ENCODE measurements at regions not wholly inside any gene's neighbourhood (a gene's known extent, or its start where the extent isn't known, plus 50 kb on each side); places are given as distances from the start of the nearest gene placed in this dataset.

DNA sequence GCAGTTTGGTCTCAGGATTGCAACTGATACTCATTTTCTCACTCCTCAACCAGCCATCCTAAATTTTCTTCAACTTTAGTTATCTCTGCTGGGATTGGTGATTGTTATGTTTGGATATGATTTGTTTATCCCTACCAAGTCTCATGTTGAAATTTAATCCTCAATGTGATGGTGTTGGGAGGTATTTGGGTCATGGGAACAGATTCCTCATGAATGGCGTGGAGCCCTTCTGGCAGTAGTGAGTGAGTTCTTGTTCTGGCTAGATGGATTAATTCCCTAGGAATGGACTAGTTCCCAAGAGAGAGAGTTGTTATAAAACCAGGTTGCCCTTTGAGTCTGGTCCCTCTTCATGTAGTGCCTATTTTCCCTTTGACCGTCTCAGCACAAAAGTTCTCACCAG, 399.9 kb downstream of the SQOR start:
- Mint-ChIP-seq H3K36me3 (ENCODE audit: insufficient read depth) (no peaks in the 10 kb centered on the region), H3K27ac (no peak overlapping the region), H3K4me1 (ENCODE audit: low read depth) (no peaks in the 10 kb centered on the region), H3K9me3 (ENCODE audit: low read depth) (peaks cover 4% of the 10 kb centered on the region), H3K27me3 (no peaks in the 10 kb centered on the region), H3K4me3 (ENCODE audit: low read depth) (no peak overlapping the region)
- no peak for DNase-seq (ENCODE audit: low spot score, unreplicated experiment)
- TF ChIP-seq, protein P1, sequence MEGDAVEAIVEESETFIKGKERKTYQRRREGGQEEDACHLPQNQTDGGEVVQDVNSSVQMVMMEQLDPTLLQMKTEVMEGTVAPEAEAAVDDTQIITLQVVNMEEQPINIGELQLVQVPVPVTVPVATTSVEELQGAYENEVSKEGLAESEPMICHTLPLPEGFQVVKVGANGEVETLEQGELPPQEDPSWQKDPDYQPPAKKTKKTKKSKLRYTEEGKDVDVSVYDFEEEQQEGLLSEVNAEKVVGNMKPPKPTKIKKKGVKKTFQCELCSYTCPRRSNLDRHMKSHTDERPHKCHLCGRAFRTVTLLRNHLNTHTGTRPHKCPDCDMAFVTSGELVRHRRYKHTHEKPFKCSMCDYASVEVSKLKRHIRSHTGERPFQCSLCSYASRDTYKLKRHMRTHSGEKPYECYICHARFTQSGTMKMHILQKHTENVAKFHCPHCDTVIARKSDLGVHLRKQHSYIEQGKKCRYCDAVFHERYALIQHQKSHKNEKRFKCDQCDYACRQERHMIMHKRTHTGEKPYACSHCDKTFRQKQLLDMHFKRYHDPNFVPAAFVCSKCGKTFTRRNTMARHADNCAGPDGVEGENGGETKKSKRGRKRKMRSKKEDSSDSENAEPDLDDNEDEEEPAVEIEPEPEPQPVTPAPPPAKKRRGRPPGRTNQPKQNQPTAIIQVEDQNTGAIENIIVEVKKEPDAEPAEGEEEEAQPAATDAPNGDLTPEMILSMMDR (IDR thresholded peaks at IDR 0.05; ENCODE audit: unreplicated experiment): no peak

DNA sequence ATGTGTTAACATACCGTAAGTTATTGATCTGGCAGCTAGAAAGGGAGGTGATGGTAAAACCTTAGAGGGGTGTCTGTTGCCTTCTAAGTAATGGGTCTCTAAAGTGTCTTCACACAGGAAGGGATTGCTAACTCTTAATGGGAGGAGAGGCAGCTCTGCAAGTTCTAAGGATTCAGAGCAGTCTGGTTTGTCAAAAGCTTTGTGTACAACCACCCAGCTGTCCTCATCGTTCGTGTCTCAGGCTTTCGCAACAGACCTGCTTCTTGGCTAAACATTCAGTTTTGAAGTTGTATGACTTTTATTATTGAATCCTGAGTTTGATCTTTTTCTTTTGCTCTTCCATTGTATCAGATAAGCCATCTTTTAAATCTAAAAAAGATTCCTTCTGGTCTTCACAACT, 404.9 kb downstream of the SQOR start:
- no peak overlapping the region for H3K27ac Mint-ChIP-seq
- no peaks in the 10 kb centered on the region for H3K4me1 Mint-ChIP-seq (ENCODE audit: low read depth)
- no peaks in the 10 kb centered on the region for H3K36me3 Mint-ChIP-seq (ENCODE audit: insufficient read depth)
- H3K9me3 Mint-ChIP-seq (ENCODE audit: low read depth): no peaks in the 10 kb centered on the region
- H3K4me3 Mint-ChIP-seq (ENCODE audit: low read depth): no peak overlapping the region
- H3K27me3 Mint-ChIP-seq: no peaks in the 10 kb centered on the region
- TF ChIP-seq, protein P1 (IDR thresholded peaks at IDR 0.05; ENCODE audit: unreplicated experiment): no peak
- no peak for DNase-seq (ENCODE audit: low spot score, unreplicated experiment)

DNA sequence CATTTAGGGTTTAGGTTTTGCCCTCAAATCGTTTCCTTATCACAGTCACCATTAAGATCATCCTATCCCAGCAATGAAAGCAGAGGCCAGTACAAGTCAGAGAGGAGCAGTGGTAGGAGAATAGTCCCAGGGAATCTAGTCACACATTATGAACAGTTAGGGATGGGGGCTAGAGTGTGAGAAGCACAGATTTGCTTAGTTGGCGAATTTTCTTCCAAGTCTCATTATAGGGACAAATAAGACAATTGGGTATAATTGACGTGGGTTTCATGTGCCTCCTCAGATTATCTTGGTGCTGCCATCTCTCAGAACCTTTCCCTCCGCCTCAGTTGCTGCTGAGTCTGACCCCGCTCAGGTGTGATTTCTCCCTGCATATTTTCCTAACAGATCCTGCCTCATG, 407.1 kb downstream of the SQOR start:
- DNase-seq (ENCODE audit: low spot score, unreplicated experiment): no peak
- no peak overlapping the region for H3K4me3 Mint-ChIP-seq (ENCODE audit: low read depth)
- no peaks in the 10 kb centered on the region for H3K36me3 Mint-ChIP-seq (ENCODE audit: insufficient read depth)
- H3K27me3 Mint-ChIP-seq: no peaks in the 10 kb centered on the region
- H3K4me1 Mint-ChIP-seq (ENCODE audit: low read depth): no peaks in the 10 kb centered on the region
- H3K27ac Mint-ChIP-seq: no peak overlapping the region
- H3K9me3 Mint-ChIP-seq (ENCODE audit: low read depth): no peaks in the 10 kb centered on the region
- TF ChIP-seq, protein P1 (IDR thresholded peaks at IDR 0.05; ENCODE audit: unreplicated experiment): no peak

DNA sequence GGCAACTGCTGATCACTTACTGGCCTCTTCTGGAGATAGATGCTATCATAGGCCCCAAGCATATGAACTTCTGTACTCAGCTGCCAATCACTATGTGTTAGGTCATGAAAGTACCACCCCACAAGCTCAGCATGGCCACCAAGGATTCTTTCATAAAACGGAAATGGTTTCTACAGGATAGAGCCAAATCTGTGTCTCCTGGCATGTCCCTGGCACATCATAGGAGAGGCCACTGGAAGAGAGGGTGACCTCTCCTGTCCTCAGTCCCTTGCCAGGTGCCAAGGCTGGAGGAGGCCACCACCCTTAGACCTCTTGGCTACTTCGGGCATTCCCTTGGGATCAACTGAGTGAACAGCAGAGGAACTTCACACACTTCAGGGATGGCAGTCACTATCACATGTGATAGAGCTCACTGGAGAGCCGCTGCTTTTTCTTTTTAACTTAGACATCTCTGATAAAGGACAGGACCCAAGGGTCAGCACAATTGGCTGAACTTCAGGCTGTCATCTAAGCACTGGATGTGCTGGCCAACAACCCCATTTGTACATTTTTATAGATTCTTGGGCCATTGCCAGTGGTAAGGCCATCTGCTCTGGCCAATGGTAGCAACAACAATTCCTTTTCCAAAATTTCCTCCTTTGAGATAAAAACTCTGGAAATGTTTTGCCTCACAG, 425.2 kb downstream of the SQOR start:
- Mint-ChIP-seq H3K4me3 (ENCODE audit: low read depth) (no peak overlapping the region), H3K9me3 (ENCODE audit: low read depth) (no peaks in the 10 kb centered on the region), H3K4me1 (ENCODE audit: low read depth) (no peaks in the 10 kb centered on the region), H3K27me3 (no peaks in the 10 kb centered on the region), H3K36me3 (ENCODE audit: insufficient read depth) (no peaks in the 10 kb centered on the region), H3K27ac (no peak overlapping the region)
- TF ChIP-seq, protein P1 (IDR thresholded peaks at IDR 0.05; ENCODE audit: unreplicated experiment): no peak
- no peak for DNase-seq (ENCODE audit: low spot score, unreplicated experiment)

DNA sequence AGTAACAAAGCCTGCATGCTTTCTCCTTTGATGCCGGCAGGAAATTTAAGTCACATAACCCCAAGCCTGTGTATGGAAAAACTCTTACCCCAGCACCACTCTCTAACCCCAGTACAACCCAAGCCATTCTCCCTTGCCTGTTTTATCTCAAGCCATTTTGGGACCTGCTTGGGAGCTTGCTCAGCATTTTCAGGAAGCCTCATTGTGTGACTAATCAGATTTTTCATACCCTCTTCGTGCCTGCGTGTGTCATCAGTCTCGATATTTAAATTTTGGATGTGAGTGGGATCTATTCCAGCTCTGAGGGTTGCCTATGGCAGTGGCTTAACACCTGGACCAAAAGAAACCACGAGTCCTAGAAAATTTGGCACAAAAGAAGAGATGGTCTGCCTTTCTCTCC, 426.2 kb downstream of the SQOR start:
- Mint-ChIP-seq H3K4me3 (ENCODE audit: low read depth) (no peak overlapping the region), H3K36me3 (ENCODE audit: insufficient read depth) (no peaks in the 10 kb centered on the region), H3K4me1 (ENCODE audit: low read depth) (no peaks in the 10 kb centered on the region), H3K9me3 (ENCODE audit: low read depth) (no peaks in the 10 kb centered on the region), H3K27me3 (no peaks in the 10 kb centered on the region), H3K27ac (no peak overlapping the region)
- TF ChIP-seq, protein P1 (IDR thresholded peaks at IDR 0.05; ENCODE audit: unreplicated experiment): no peak
- no peak for DNase-seq (ENCODE audit: low spot score, unreplicated experiment)

All from progenitor cell of endocrine pancreas (in vitro differentiated cells).